ENCODE measurements at regions not wholly inside any gene's neighbourhood (a gene's known extent, or its start where the extent isn't known, plus 50 kb on each side); places are given as distances from the start of the nearest gene placed in this dataset.

GRCh38 chr21:20554785-20555184 lies 443.4 kb upstream of the NCAM2 start:
- no peak for ATAC-seq
- Histone ChIP-seq H3K4me3 (no peak overlapping the region), H3K9me3 (no peaks in the 10 kb centered on the region), H3K27ac (no peak overlapping the region), H3K4me1 (no peaks in the 10 kb centered on the region), H3K36me3 (no peaks in the 10 kb centered on the region), H3K27me3 (no peaks in the 10 kb centered on the region)
- no peak for TF ChIP-seq CTCF (IDR thresholded peaks at IDR 0.05)
- DNase-seq: no peak
- intact Hi-C loops (cut with DNase I): no loop called here

- no peak for TF ChIP-seq CTCF (IDR thresholded peaks at IDR 0.05)
- H3K27me3 ChIP-seq: no peaks in the 10 kb centered on the region
- intact Hi-C loops (cut with DNase I): no loop called here
- H3K27ac ChIP-seq: no peak overlapping the region
- DNase-seq (peak in 1 of 4 donors; percentile 3), ATAC-seq (no peak)
- no peaks in the 10 kb centered on the region for H3K36me3 ChIP-seq
- H3K9me3 ChIP-seq: no peaks in the 10 kb centered on the region
- no peak overlapping the region for H3K4me3 ChIP-seq
- no peaks in the 10 kb centered on the region for H3K4me1 ChIP-seq
Measured at GRCh38 chr21:20570824-20571232, 427.4 kb upstream of the NCAM2 start.

GRCh38 chr21:20572582-20572981 lies 425.6 kb upstream of the NCAM2 start:
- TF ChIP-seq CTCF (IDR thresholded peaks at IDR 0.05): no peak
- Histone ChIP-seq H3K27me3 (no peaks in the 10 kb centered on the region), H3K9me3 (no peaks in the 10 kb centered on the region), H3K36me3 (no peaks in the 10 kb centered on the region), H3K4me1 (no peaks in the 10 kb centered on the region), H3K4me3 (no peak overlapping the region), H3K27ac (no peak overlapping the region)
- no peak for ATAC-seq
- DNase-seq: no peak
- intact Hi-C loops (cut with DNase I): no loop called here

- intact Hi-C loops (cut with DNase I): no loop called here
- Histone ChIP-seq H3K4me1 (no peaks in the 10 kb centered on the region), H3K27ac (no peak overlapping the region), H3K27me3 (no peaks in the 10 kb centered on the region), H3K9me3 (peaks cover 0 to 3% of the 10 kb centered on the region in 2 donors), H3K36me3 (no peaks in the 10 kb centered on the region), H3K4me3 (no peak overlapping the region)
- ATAC-seq (no peak), DNase-seq (no peak)
- no peak for TF ChIP-seq CTCF (IDR thresholded peaks at IDR 0.05)
Measured at GRCh38 chr21:20581361-20581760, 416.8 kb upstream of the NCAM2 start.

GRCh38 chr21:20591284-20591683 lies 406.9 kb upstream of the NCAM2 start:
- no peak for DNase-seq
- ATAC-seq: no peak
- Histone ChIP-seq H3K4me3 (no peak overlapping the region), H3K4me1 (no peaks in the 10 kb centered on the region), H3K9me3 (peaks cover 0 to 16% of the 10 kb centered on the region in 2 donors), H3K36me3 (no peaks in the 10 kb centered on the region), H3K27me3 (no peaks in the 10 kb centered on the region), H3K27ac (no peak overlapping the region)
- intact Hi-C loops (cut with DNase I): no loop called here
- TF ChIP-seq CTCF (IDR thresholded peaks at IDR 0.05): no peak

All from left lung (tissue), 4 donors.